ENCODE measurements at regions not wholly inside any gene's neighbourhood (a gene's known extent, or its start where the extent isn't known, plus 50 kb on each side); places are given as distances from the start of the nearest gene placed in this dataset.

DNA sequence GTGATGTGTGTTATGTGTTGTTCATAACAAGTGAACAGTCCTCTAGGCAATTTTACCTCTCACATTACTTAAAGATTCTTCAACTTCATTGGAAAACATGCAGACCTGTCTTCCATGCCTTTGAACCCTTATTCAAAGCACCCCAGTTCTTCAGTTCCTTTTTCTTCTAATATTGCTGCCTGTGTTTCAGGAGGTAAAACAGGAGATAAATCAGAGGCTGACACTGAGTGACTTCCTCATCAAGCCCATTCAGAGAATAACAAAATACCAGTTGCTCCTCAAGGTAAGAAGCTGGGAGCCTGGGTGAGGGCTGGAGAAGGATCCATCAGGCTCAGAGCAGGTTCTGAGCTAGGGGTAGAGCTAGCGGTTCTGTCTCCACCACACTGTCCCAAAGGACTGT is 71.1 kb upstream of the UMPS start:
- TF ChIP-seq POLR2A (IDR thresholded peaks at IDR 0.05): no peak
- TF ChIP-seq, protein P1, sequence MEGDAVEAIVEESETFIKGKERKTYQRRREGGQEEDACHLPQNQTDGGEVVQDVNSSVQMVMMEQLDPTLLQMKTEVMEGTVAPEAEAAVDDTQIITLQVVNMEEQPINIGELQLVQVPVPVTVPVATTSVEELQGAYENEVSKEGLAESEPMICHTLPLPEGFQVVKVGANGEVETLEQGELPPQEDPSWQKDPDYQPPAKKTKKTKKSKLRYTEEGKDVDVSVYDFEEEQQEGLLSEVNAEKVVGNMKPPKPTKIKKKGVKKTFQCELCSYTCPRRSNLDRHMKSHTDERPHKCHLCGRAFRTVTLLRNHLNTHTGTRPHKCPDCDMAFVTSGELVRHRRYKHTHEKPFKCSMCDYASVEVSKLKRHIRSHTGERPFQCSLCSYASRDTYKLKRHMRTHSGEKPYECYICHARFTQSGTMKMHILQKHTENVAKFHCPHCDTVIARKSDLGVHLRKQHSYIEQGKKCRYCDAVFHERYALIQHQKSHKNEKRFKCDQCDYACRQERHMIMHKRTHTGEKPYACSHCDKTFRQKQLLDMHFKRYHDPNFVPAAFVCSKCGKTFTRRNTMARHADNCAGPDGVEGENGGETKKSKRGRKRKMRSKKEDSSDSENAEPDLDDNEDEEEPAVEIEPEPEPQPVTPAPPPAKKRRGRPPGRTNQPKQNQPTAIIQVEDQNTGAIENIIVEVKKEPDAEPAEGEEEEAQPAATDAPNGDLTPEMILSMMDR (IDR thresholded peaks at IDR 0.05): no peak

Measured in stomach (tissue), 4 donors.